CD4-positive, alpha-beta T cell (primary cell): ENCODE measurements at regions not wholly inside any gene's neighbourhood (a gene's known extent, or its start where the extent isn't known, plus 50 kb on each side); places are given as distances from the start of the nearest gene placed in this dataset.

Experiments
- ATAC-seq: fragments of 200-7000 bp; cut with Tn5 transposase; one replicate; pipeline ENCODE4 v1.10.0; 2022; ENCODE audit warnings: mild to moderate bottlenecking; ENCODE audit not compliant: poor library complexity
- CTCF ChIA-PET: fragments of 350-600 bp; sonication (Branson Sonifier 250); formaldehyde crosslinking; loops from one replicate; lab custom pipeline; 2021; ENCODE audit warnings: antibody characterized with exemption, inconsistent platforms; lab: Charles Lee
- POLR2A ChIA-PET: fragments of 350-600 bp; sonication (Branson Sonifier 250); formaldehyde crosslinking; loops from one replicate; lab custom pipeline; 2021; ENCODE audit warnings: antibody characterized with exemption, inconsistent platforms; lab: Charles Lee
- DNase-seq, 14 experiments: peaks; one replicate each; pipeline ENCODE4 v3.0.0-alpha.2; 2013 to 2020; ENCODE audit warnings: mixed read lengths in 2 of 14
- H3K27ac ChIP-seq, 2 donors: one replicate each; pipeline versions ENCODE4 v1.5.1 to v1.7.0; 2013; ENCODE audit warnings: low read length in 2 of 2, low read depth in 1 of 2, mild to moderate bottlenecking in 1 of 2
- H3K27me3 ChIP-seq, 2 experiments: 1 replicate in 1 of 2; 2 replicates in 1 of 2; pipeline versions ENCODE4 v1.6.1 to v1.7.0; 2013; ENCODE audit warnings: low read length in 2 of 2, control low read depth in 1 of 2, mild to moderate bottlenecking in 1 of 2, moderate library complexity in 1 of 2; ENCODE audit not compliant: insufficient read depth in 2 of 2, control insufficient read depth in 1 of 2
- H3K36me3 ChIP-seq: one replicate; pipeline ENCODE4 v1.6.1; 2013; ENCODE audit warnings: low read length, control low read depth; ENCODE audit not compliant: insufficient read depth
- H3K4me1 ChIP-seq: one replicate; pipeline ENCODE4 v1.6.1; 2013; ENCODE audit warnings: low read length, control low read depth; ENCODE audit not compliant: insufficient read depth
- H3K4me3 ChIP-seq: one replicate; pipeline ENCODE4 v1.5.1; 2013; ENCODE audit warnings: mild to moderate bottlenecking, low read length, moderate library complexity
- H3K9me3 ChIP-seq, 2 experiments: 1 replicate in 1 of 2; 2 replicates in 1 of 2; pipeline versions ENCODE4 v1.6.1 to v1.7.0; 2013; ENCODE audit warnings: low read length in 2 of 2, mild to moderate bottlenecking in 2 of 2, control low read depth in 1 of 2, moderate library complexity in 1 of 2; ENCODE audit not compliant: control insufficient read depth in 1 of 2, insufficient read depth in 1 of 2
- H3K27ac Mint-ChIP-seq: one replicate; pipeline ENCODE4 v1.8.0; 2020; ENCODE audit warnings: mixed read lengths
- H3K27me3 Mint-ChIP-seq: one replicate; pipeline ENCODE4 v1.8.0; 2021; ENCODE audit warnings: mixed read lengths
- H3K36me3 Mint-ChIP-seq: one replicate; pipeline ENCODE4 v1.8.0; 2021; ENCODE audit warnings: low read depth, mixed read lengths
- H3K4me1 Mint-ChIP-seq: one replicate; pipeline ENCODE4 v1.8.0; 2021; ENCODE audit warnings: low read depth, mixed read lengths
- H3K4me3 Mint-ChIP-seq: one replicate; pipeline ENCODE4 v1.8.0; 2020; ENCODE audit warnings: mild to moderate bottlenecking, mixed read lengths
- H3K9me3 Mint-ChIP-seq: one replicate; pipeline ENCODE4 v1.8.0; 2020; ENCODE audit warnings: mixed read lengths
- intact Hi-C, 2 experiments: fragments of 100-400 bp; cut with DNase I in 1 of 2; cut with micrococcal nuclease in 1 of 2; formaldehyde crosslinking; loops; one replicate each; pipeline versions ENCODE4 v1.15.1 to v1.9.0; 2023 to 2025; cut with DNase I, micrococcal nuclease
- TF ChIP-seq, protein P1 (sequence below): fragments of 200-600 bp; IDR thresholded peaks from one replicate; pipeline ENCODE4 v1.8.0; 2022; ENCODE audit warnings: antibody characterized with exemption, mild to moderate bottlenecking

DNA sequence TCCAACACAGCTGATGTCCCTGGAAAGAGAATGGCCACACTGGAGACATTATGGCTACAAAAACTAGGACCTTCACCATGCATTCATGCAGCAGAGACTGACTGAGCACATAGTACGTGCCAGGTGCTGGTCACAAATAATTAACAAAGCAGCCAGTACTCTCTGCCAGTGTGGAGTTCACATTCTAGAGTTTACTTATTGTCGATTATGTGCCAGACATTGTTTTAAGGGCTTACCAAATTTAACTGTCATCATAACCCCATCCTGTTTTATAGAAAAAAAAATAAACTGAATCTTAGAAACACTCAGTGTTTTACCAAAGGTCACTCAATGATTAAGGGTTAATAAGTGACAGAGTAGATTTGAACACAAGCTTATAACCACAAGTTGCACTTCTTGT, 143.3 kb downstream of the RRAGC start:
- Histone ChIP-seq H3K27ac (no peak overlapping the region), H3K27me3 (peaks cover 0 to 2% of the 10 kb centered on the region in 2 experiments), H3K36me3 (no peaks in the 10 kb centered on the region), H3K9me3 (peaks cover 6 to 10% of the 10 kb centered on the region in 2 experiments), H3K4me1 (no peaks in the 10 kb centered on the region), H3K4me3 (no peak overlapping the region)
- ChIA-PET POLR2A (no interaction called here), CTCF (no interaction called here)
- intact Hi-C loops, result no loop called here
- DNase-seq (no peak), ATAC-seq (no peak)
- H3K4me1 Mint-ChIP-seq, result no peaks in the 10 kb centered on the region
- no peaks in the 10 kb centered on the region for H3K36me3 Mint-ChIP-seq
- TF ChIP-seq, protein P1, sequence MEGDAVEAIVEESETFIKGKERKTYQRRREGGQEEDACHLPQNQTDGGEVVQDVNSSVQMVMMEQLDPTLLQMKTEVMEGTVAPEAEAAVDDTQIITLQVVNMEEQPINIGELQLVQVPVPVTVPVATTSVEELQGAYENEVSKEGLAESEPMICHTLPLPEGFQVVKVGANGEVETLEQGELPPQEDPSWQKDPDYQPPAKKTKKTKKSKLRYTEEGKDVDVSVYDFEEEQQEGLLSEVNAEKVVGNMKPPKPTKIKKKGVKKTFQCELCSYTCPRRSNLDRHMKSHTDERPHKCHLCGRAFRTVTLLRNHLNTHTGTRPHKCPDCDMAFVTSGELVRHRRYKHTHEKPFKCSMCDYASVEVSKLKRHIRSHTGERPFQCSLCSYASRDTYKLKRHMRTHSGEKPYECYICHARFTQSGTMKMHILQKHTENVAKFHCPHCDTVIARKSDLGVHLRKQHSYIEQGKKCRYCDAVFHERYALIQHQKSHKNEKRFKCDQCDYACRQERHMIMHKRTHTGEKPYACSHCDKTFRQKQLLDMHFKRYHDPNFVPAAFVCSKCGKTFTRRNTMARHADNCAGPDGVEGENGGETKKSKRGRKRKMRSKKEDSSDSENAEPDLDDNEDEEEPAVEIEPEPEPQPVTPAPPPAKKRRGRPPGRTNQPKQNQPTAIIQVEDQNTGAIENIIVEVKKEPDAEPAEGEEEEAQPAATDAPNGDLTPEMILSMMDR, result no peak
- H3K4me3 Mint-ChIP-seq, result no peak overlapping the region
- peaks cover 27% of the 10 kb centered on the region for H3K27me3 Mint-ChIP-seq
- no peak overlapping the region for H3K27ac Mint-ChIP-seq
- H3K9me3 Mint-ChIP-seq, result peaks cover 3% of the 10 kb centered on the region

DNA sequence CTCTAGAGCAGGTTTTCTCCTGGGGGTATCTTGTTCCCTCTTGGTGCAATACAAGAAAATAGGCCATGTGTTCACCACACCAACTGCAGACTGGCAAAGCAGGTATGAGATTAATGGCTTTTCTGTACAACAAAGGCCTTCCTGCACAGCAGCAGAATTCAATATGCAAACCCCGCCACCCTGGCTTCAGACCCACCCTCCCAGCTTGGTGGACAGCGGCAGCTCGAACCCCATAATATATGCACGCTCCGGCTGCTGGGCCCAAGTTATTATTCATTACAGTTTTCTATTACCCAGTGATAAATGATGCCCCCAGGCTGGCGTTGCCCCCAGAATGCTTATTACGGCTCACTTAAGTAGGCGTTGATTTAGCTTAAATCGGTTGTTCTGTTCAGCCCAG, 144.2 kb downstream of the RRAGC start:
- Mint-ChIP-seq H3K27ac (no peak overlapping the region), H3K4me1 (no peaks in the 10 kb centered on the region), H3K36me3 (no peaks in the 10 kb centered on the region), H3K4me3 (no peak overlapping the region), H3K27me3 (peaks cover 20% of the 10 kb centered on the region), H3K9me3 (peaks cover 3% of the 10 kb centered on the region)
- intact Hi-C loops, result no loop called here
- CTCF ChIA-PET, result no interaction called here
- no peak overlapping the region for H3K4me3 ChIP-seq
- H3K4me1 ChIP-seq, result no peaks in the 10 kb centered on the region
- peaks cover 6 to 10% of the 10 kb centered on the region in 2 experiments for H3K9me3 ChIP-seq
- POLR2A ChIA-PET, result no interaction called here
- no peaks in the 10 kb centered on the region for H3K36me3 ChIP-seq
- ATAC-seq (no peak), DNase-seq (no peak)
- no peak overlapping the region for H3K27ac ChIP-seq
- TF ChIP-seq, protein P1, result no peak
- H3K27me3 ChIP-seq, result peaks cover 0 to 2% of the 10 kb centered on the region in 2 experiments

DNA sequence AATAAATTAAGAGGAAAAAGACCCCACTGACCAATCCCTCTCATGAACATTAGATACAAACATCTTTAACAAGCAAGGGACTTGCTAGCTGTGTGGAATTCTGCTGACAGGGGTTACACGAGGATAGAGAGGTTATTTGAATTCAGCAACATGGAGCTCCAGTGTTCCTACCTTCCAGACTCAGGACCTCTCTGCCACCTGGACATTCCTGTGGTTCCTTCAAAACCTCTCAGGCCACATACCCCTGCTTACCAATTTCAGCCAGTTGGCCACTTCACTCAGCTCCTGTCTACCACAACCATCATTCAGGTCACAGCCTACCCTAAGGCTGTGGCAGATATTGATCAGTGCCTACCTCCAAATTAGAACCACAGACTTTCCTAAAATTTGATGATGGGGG, 147.5 kb downstream of the RRAGC start:
- no peak overlapping the region for H3K27ac ChIP-seq
- H3K27me3 ChIP-seq, result no peaks in the 10 kb centered on the region
- no peaks in the 10 kb centered on the region for H3K4me1 ChIP-seq
- Mint-ChIP-seq H3K4me1 (no peaks in the 10 kb centered on the region), H3K27ac (no peak overlapping the region), H3K9me3 (peaks cover 3% of the 10 kb centered on the region), H3K36me3 (no peaks in the 10 kb centered on the region), H3K27me3 (peaks cover 14% of the 10 kb centered on the region), H3K4me3 (no peak overlapping the region)
- ChIA-PET POLR2A (no interaction called here), CTCF (no interaction called here)
- no peaks in the 10 kb centered on the region for H3K36me3 ChIP-seq
- intact Hi-C loops, result no loop called here
- no peak for ATAC-seq
- no peak for DNase-seq
- TF ChIP-seq, protein P1, result no peak
- no peak overlapping the region for H3K4me3 ChIP-seq
- peaks cover 10 to 11% of the 10 kb centered on the region in 2 experiments for H3K9me3 ChIP-seq
